Fibroblast of skin of left quadriceps (primary cell): ENCODE measurements at regions not wholly inside any gene's neighbourhood (a gene's known extent, or its start where the extent isn't known, plus 50 kb on each side); places are given as distances from the start of the nearest gene placed in this dataset.

Experiments used
- DNase-seq, 2 experiments: peaks; one replicate each; pipeline ENCODE4 v3.0.0-alpha.2; 2013; ENCODE audit warnings: low read depth in 2 of 2

- DNase-seq, result no peak
These were observed 69.0 kb upstream of the VRK1 start for GRCh38 chr14:96727980-96728717.

DNA sequence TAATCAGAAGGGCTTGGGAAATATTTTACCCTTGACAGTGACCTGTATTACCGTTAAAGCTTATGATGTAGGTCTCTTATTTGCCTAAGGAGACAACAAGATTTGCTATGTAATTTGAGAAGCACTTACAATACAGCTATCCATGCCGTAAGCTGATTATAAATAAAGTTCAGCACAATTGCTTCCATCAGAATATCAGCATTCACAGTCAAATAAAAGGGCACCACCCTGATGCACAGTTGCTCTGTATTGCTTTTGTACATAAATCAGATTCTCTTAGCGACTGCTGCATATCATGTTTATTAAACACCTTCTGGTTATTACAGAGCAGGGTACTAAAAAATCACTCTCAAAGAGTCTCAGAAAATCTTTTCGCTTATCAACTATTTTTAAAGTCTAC is 67.3 kb upstream of the VRK1 start:
- no peak for DNase-seq

- DNase-seq, result no peak
These were observed 66.8 kb upstream of the VRK1 start for GRCh38 chr14:96730386-96730785.

GRCh38 chr14:96734076-96734622 is 63.0 kb upstream of the VRK1 start:
- DNase-seq, result no peak

- no peak for DNase-seq
These were observed 61.7 kb upstream of the VRK1 start for GRCh38 chr14:96735526-96735925.

- no peak for DNase-seq
These were observed 60.7 kb upstream of the VRK1 start for GRCh38 chr14:96736439-96736838.

- DNase-seq, result no peak
These were observed 59.3 kb upstream of the VRK1 start for GRCh38 chr14:96737881-96738280.

DNA sequence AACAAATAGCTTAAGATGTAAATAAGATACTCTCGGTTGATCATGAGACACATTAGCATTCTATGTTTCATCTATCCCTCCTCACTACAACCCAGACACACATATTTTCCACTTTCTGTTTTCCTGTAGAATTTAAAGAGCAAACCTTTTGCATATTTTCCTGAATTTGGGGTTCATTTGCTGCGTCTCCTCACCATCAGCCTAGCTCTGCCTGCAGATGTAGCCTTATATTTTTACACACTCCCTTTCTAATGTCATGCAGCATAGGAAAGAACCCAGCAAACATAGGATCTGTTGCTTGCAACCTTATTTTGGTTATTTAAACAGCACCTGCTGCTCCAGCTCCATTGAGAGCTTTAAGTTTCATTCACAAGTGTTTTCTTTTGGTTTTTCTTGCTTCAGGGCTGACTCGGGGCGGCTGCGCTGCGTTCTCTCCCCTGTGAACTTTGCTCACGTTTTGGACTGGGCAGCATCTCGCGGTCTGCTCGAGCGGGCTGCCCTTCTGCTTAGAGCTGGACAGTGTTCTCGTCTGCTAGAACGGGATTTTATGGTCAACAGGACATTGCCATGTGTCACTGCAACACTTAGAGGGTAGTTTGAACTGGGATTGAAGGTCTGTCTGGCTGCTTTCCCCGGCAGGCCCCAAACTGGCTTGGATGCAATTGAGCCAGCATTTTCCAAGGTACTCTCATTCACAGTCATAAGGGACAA is 57.8 kb upstream of the VRK1 start:
- no peak for DNase-seq

DNA sequence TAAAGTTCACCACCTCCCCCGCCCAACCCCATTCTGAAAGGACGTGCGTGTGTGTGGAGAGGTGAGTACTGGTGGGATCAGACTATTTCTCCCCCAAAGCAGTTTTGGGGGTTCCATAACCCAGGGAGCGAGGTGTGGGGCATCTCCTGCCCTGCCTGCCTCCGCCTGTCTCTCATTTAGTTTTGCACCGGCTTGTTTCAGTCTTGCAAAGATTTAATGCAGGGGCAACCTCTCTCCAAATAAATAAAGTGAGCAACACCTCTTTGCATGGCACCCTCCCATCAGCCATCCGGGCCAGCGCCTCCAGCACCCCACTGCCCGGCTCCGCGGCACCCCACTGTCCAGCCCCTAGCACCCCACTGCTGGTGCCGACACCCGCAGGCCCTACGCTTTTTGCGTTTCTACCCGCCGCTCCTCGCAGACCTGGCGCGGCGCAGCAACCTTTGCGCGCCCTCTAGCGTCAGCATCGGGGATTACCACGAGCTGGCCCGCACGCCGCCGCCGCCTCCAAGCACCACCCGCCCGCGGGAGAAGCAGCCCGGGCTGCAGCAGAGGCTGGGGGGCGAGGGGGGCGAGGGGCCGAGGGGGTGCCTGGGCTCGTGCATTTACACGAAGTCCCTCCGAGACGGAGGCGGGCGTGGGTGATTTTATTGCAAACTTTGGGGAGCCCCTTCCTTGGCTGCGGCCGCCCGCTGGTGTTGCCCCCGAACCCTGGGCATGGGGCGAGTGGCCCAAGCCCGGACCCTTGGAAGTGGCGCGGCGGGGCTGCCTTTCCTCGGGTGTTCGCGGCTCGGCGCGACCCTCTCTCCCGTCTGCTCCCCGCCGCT is 55.8 kb upstream of the VRK1 start:
- peak in 1 of 2 experiments; percentile 3 for DNase-seq

GRCh38 chr14:96744262-96744661 is 52.9 kb upstream of the VRK1 start:
- no peak for DNase-seq

GRCh38 chr14:96745500-96746051 is 51.6 kb upstream of the VRK1 start:
- DNase-seq, result no peak

GRCh38 chr14:96746101-96746500 is 51.1 kb upstream of the VRK1 start:
- no peak for DNase-seq

DNA sequence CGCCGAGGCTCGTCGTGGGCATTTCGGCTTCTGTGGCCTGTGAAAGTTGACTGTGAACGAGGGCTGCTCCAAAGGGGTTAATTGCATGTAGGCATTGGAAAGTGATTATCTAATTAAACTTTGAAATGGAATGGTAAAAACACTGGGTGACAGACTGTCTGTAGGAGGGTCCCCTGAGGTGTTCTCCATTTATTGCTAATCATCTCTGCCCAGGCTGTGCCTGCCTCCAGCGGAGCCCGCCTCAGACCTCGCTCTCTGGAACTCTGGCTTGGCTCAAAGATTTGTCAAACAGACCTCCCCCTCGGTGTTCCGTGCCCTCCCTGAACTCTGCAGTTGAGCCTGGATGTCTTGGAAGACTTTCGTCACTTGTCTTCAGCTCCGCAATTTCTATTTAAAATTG is 50.2 kb upstream of the VRK1 start:
- no peak for DNase-seq
